Fibroblast of skin of left quadriceps (primary cell): ENCODE measurements at regions not wholly inside any gene's neighbourhood (a gene's known extent, or its start where the extent isn't known, plus 50 kb on each side); places are given as distances from the start of the nearest gene placed in this dataset.
"Not testable (repeated sequence)": the region's sequence is repeated elsewhere in the genome, so short reads cannot be mapped to it uniquely, and the experiment has no call there.

Experiments
- DNase-seq, 2 experiments: peaks; one replicate each; pipeline ENCODE4 v3.0.0-alpha.2; 2013; ENCODE audit warnings: low read depth in 2 of 2

DNA sequence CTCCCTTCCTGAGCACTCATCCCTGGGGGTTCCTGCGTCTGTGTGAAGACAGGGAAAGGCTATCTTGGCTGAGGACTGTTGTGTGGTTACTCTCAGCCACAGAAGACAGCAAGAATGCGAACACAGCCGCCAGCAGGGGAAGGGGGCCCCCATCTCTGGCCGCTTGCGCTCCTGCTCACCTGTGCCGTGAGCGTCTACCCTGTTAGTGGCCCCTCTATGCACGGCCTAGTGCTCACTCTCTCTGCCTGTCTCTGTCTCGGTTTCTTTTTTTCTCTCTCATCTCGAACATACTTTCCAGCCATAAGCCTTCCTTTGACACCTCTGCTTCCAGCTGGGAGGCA, 206.7 kb upstream of the APCDD1 start:
- DNase-seq = no peak

DNA sequence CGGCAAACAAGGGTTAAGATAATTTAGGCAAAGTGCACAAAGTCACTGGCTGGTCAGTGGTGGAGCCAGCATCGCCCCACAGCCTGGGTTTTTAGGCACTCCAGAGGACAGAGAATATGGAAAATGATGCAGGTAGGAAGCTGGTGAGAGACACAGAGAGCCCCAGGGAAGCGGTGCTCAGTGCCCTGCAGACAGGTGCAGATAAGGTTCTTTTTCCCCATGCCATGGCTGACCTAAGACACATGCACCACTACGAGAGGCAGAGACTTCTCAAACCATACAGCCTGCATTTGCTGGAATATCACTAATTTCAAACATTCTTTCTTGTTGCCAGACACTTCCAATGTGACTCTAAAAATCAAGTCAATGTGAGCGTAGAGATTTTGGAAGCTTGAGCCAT, 205.7 kb upstream of the APCDD1 start:
- DNase-seq = no peak

DNA sequence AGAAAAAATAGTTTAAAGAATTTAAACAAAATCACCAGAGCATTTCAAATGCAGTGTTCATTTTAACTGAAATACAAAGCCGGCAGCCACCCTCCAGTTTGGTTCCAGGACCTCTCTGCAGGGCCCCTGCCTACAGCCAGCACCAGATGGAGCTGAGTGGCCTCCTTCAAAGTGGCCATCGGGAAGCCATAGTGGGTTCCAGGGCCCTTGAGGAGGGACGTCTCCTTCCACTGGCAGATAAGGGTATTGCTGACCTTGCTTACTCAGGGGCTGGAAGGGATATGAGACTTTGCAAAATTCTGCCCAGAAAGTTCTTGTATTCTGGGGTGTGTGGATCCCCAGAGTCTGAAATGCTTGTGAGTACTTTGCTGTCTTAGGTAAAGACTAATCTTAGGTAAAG, 205.2 kb upstream of the APCDD1 start:
- no peak for DNase-seq

DNA sequence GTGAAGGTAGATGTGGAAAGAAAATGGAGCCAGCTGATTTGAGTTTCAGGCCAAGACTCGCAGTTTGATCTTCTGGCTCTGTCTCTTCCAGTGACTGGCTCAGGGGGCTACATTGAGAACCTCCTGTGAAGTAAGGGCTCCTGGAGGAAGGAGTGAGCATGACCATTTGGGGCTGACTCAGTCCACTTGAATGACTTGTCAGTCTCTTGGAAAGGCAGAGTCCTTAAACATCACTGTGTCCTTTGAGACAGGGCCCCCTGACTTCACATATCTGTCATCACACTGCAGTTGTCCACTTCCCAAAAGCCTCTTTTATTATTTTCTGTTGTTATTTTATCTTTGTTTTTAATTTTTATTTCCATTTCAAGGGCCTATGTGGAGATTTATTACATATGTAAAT, 204.6 kb upstream of the APCDD1 start:
- no peak for DNase-seq

DNA sequence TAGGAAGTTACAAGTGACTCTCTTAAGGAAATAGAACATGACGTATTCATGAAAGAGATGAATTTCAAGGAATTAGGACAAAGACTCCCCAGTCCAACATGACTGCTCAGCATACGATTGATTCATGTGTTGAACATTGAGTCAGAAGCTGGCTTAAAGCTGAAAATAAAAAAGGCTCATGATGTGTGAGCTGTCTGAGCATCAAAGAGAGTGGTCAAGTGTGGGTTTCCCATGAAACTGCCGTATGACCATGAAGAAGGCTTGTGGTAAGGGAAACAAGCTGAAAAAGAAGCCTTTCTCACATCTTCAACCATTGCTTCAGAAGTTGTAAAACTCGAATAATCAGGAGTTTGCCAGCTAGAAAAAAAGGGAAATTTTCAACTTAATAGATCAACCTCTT, 201.9 kb upstream of the APCDD1 start:
- DNase-seq = no peak

DNA sequence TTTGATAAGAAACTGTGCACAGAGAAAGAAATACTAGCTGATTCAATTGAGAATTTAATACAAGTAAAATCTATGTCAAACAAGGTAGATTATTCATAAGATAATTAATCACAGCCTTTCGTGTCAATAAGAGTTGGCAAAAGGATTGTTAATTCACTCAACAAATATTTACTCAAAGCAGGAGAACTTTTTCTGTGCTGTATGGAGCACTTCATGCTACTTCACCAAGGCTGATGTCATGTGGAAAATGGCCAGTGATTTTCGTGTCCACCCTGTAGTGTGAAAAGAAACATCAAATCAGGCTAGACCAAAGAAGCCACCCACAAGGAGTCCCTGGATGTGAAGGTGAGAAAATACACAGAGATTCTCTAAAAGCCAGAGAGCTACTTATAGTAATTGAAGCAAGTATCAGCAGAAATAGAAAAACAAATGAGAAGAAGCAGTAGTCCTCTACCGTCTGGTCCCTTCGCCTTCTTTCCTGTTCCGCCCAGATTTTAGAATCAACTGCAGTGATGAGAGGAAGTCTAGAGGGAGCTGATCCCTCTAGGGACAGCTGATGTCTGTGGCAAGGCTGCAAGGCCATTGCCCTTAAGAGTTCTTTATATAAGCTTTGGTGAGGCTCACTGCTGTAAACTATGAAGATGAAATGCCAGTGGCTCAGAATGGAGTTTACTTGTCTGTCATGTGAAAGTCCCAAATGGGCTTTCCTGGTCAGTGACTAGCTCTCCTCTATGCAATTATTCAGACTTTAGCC, 201.3 kb upstream of the APCDD1 start:
- no peak for DNase-seq

DNA sequence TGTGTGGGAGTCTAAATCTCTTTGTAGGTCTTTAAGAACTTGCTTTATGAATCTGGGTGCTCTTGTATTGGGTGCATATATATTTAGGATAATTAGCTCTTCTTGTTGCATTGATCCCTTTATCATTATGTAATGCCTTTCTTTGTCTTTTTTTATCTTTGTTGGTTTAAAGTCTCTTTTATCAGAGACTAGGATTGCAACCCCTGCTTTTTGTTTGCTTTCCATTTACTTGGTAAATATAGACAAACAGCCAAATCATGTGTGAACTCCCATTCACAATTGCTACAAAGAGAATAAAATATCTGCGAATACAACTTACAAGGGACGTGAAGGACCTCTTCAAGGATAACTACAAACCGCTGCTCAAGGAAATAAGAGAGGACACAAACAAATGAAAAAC, 198.2 kb upstream of the APCDD1 start:
- not testable (repeated sequence) for DNase-seq

DNA sequence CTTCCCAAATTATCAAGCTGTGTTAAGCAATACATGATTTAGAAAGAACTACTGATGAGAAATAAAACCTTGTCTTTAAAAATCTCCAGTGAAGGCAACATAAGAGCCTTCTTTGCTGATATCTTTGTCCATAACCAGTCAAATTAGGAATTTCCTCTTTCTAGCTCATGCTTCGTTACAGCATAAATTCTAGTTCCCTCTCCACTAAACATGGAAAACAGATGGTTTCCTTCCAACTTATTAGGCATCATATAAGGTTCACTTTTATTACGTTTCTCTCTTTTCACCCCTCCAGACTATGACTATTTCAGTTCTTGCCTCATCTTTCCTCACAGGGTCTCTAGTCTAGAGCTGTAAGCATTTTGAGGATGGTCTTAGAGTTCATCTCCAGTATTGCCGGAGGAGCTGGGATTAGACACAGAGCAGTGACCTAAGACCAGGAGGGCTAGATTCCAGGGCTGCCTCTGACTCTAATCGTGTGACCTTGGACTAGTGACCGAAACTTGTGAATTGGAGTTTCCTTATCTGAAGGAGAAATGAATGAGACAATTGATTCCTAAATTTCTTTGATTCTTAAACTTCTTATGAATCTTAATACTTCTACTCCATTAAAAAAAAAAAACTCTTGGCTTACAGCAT, 195.5 kb upstream of the APCDD1 start:
- no peak for DNase-seq

DNA sequence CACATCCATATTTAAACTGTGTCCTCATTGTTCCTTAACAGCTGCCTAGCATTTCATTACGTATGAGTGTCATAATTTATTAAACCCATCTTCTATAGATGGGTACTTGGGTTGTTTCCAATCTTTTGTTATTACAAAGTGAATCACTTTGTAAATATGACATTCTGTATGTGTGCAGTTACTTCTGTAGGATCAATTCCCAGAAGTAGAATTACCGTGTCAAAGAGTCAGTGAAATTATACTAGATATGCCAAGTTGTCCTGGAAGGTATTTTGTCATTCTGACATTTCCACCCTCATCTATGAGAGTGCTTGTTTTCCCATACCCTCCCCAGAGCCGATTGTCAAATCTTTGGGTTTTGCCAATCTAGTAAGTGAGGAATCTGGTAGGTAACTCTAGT, 194.5 kb upstream of the APCDD1 start:
- DNase-seq = no peak

DNA sequence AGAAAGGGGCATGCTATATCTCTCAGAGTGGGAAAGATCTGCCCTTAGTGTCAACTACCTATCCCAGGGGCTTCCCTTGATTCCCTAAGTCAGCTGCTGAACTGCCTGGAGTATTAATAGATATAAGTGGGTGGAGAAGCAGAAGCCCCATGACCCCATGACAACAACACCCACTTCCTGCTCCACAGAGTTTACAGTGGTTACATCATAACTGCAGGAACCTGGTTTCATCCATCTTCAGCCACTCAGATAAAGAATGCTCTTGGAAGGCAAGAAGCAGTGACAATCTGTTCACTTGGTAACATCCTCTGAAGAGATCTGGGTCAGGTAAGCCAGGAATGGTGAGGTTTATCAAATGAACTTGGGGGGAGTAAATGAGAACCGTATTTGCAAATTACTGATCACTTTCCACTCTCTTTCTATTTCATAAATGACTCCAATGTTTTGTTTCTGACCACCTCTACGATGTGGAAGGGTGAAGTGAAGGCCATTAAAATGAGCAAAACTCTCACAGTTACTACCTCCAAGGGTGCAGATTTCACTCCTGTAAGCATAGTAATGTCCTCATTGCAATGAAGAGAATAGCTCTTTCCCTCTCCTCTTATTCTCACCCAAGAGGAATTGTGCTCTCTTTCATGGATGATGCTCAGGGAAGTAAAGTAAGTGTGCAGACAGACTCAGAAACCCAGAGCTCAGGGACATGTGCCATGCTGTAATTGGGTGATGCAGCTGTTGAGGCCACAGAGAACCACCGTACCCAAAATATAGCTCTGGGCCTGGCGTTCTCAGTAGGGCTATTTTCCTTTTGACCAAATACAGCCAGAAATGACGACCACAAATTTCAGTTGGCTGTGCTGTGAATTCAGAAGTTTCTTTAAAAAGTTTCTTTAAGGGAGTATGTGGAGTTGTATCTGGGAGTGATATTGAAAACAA, 192.8 kb upstream of the APCDD1 start:
- no peak for DNase-seq

DNA sequence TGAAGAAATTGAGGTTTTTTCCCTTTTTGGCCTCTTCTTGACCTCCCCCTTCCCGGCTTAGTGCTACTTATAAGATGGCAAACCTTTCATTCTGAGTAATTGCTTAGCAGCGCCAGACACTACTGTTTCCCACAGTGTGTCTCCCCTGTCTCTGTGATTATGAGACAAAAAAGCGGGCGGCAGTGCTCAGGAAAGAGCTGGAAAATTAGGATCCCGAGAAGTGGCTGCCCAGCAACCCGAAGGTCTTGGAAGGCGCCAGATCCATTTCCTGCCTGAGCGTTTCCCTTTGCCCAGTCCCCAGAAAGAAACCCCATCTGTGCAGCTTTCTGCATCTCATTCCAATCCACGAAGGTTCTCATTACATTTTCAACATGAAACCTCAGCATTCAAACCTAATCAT, 191.9 kb upstream of the APCDD1 start:
- DNase-seq = no peak

DNA sequence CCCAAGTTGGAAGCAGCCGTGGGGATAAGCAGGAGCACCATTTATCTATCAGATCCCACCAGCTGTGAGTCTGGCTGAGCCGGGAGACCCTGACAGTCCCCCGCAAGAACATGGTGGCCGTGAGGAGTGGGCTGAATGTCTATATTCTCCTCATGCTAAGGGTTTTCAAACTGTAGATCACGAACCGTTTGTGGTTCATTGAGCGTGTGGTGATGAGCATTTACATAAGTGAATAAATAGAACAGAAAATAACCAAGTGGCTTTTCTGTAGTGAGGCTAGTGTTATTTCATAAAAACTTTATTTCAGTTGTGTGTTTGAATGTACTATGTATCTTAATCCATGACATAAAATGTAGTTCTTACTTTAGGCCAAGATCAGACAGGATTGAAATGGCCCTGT, 190.2 kb upstream of the APCDD1 start:
- DNase-seq = no peak

DNA sequence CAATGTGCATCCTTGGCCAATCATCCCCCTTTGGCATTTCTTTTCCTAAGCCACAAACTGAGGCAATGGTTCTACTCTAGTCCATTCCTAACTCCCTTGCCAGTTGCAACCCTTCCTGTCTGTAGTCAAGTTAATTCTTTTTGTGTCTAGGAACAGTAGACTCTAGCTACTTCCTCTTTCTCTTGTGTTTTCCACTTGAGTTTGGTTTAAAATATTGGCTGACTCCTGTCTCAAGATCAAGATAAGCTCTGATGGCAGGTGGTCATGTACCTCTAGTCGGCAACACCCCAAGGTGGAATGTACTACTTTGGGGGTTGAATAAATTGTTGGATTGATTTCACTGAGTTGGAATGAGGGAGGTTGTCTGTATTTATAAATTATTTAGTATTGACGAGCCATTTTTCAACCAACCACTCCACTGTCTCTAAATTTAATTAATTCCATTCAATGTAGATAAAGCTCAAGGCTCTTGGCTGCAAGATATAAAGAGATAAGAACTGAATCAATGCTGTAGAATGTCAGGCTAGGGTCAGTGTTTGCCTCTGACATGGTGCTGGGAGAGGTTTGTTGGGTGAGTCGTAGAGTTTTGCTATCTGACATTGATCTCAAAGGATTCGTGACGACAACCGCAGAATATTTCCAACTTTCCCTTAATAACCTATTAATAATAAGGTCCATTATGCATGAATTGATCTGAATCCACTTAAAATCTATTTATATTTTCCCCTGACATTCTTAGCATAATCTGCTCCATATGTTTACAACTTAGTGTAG, 188.7 kb upstream of the APCDD1 start:
- DNase-seq = no peak

DNA sequence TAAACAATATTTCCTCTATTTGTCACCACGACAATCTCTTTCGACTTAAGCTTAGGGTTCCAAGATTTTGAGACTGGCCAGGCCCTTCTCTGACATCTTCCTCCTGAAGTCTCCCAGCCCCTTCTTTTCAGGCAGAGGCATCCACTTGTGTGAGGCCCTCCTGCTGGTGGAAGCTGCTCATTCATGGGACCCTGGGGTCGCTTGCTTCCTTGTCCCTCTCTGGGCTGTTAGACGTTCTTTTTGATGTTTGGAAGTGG, 188.2 kb upstream of the APCDD1 start:
- DNase-seq = no peak

DNA sequence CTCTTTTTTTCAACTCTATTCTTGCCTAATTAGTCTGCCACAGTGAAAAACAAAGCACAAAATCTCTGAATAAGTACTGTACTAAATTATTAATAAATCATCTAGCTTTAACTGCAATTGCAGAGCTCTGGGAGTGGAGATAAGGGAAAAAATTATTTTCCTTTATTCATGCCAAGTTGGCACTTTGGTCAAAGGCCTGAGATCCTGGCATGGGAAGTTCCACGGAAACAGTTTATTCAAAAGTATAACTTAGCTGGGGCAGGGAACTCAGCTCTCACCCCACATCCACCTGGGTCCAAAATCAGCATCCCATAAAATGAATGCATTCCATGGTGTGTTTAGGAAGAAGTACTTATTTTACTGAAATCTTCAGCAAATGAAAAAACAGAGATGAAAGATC, 185.2 kb upstream of the APCDD1 start:
- DNase-seq = no peak

DNA sequence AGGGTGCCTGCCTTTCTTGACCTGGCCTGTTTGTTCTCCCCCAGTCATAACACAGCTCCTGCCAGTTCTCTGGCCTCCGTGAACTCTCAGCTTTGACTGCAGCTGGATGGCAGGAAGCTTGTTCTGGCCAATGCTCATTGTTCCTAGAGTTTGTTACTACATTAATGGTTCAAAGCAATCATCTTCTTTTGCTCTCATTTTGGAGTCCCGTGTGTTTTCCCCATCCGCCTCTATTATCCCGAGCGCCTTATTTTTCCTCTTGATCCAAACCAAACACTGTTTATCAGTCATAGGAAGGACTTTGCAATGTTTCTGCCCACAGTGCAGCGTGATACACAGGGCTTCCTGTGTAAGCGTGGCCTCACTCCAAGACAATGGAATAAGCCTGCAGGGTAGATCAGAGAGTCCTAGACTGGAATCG, 184.3 kb upstream of the APCDD1 start:
- no peak for DNase-seq

DNA sequence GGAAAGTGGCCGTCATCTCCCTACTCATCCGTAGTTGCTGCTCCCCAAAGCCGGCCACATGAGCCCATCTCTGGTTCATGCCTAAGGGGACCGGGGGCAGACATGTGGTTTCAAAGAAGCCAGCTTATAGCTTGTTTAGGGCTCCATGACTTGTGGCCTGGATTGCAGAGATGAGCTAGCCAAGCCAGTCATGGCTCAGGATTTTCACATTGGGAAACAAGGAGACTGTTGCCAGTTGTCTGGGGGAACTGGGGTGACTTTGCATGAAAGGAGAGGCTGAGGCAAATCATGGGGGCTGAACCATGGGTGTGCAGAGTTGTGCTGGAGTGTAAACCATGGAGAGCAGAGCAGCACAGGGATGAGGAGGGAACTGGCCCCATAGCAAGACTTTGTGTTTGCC, 183.0 kb upstream of the APCDD1 start:
- DNase-seq = no peak

DNA sequence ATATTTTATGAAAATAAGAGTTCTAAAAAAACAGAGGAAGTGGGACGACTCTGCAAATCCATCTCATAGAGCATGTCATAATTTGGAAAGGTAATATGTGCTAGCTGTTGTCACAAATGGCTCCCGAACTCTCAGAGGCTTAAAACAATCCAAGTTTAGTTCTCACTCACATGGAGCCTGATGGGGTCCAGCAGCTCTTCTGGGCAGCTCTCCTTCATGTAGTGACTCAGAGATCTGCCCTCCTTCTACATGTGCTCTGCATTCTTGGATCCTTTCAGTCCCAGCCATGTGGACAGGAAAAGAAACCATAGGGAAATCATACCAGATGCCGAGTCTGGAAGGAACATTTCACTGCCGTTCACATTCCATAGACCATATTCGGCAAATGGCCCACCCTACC, 180.1 kb upstream of the APCDD1 start:
- DNase-seq = peak; percentile 79 to 81

DNA sequence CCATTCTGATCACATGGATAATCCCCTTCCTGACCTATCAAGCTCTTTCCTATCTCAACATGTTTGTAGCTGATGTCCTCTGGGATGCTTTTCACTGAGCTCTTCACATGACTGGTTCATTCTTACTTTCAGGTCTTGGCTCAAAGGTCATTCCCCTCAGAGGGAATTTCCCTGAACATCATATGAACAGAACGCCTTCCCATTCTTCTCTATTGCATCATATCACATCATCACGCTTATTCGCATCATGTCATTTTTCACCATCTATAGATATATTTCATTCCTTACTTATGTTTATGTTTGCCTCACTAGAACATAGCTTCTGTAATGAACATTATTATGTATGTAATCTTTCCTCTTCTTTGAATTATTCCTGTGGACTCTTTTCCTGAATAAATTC, 178.9 kb upstream of the APCDD1 start:
- DNase-seq = no peak

DNA sequence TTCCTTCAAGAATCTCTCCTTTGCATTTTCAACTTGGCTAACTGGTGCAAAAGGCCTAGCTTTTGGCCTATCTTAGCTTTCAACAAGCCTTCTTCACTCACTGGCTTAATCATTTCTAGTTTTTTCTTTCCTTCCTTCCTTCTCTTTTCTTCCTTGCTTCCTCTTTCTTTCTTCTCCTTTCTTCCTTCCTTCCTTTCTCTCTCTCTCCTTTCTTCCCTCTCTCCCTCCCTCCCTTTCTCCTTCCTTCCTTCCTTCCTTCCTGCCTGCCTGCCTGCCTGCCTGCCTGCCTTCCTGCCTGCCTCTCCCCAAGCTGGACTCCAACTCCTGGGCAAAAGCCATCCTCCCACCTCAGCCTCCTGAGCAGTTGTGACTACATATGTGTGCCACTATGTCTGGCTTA, 176.2 kb upstream of the APCDD1 start:
- DNase-seq = no peak

DNA sequence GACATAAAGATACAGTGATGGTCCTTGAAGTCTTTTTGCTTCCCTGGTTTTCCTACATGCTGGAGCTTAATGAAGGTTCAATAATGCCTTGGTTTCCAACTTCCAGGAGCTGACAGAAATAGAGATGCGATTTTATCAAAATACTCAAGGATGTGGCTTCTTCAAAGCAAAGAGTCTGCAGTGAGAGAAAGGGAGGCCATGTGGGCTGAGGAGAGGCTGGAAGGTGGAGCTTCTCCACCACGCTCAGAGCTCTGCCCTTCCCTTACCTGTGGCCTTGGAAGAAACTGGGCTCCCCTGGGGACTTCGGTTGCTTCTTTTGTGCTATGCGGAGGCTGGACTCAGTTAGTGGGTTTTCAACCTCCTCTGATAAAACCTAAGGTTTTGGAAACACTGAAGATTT, 175.0 kb upstream of the APCDD1 start:
- no peak for DNase-seq

DNA sequence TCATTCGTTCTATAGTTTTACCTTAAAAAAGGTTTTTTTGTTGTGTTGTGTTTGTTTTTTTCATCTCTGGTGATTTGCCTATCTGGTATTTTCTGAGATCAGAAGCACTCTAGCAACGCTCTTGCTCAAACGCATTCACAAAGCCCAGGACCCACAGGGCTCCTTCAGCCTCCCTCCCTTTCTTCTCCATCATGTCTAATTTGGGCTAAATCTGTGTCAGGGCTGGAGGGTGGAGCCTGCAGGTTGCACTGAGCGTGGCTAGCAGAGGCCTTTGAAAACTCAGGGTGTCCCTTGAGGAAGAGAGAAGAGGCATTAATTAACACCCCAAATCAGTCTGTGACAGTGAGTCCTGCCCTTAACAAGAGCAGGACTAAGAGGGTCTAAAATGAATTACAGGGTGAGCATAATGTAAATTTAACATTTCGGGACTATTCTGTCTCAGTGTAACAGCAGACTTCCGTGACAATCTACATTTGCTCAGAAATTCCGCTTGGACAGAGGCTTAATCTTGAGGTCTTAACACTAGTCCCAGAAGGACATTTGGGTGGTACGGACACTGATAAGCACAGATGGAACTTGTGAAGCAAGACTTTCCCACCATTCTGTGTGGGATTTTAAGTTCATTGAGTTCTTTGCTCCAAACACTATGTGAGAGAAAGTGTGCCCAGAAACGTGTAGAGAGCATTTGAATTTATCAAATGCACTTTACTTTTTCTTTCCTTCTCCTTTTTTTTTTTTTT, 174.4 kb upstream of the APCDD1 start:
- DNase-seq = no peak
